ENCODE measurements at regions not wholly inside any gene's neighbourhood (a gene's known extent, or its start where the extent isn't known, plus 50 kb on each side); places are given as distances from the start of the nearest gene placed in this dataset.
"Not testable (repeated sequence)": the region's sequence is repeated elsewhere in the genome, so short reads cannot be mapped to it uniquely, and the experiment has no call there.

DNA sequence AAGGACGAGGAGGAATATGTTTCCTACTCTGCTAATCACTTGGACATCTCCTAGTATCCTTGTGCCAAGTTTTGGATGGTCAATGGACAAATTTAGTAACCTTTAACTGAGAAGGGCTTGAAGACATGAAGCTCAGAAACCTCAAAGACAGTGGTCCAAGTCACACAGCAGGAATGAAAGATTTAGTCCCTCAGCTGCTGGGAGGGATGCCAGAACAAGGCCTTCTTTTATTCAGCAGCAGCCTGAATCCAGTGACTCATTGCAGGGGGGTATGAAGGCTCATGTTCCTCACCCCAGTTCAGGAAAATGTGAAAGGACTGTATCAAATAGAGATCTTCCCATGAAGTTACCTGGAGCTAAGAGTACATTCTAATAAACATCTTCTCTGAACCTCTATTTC, 214.9 kb upstream of the UGT8 start:
- DNase-seq = no peak

DNA sequence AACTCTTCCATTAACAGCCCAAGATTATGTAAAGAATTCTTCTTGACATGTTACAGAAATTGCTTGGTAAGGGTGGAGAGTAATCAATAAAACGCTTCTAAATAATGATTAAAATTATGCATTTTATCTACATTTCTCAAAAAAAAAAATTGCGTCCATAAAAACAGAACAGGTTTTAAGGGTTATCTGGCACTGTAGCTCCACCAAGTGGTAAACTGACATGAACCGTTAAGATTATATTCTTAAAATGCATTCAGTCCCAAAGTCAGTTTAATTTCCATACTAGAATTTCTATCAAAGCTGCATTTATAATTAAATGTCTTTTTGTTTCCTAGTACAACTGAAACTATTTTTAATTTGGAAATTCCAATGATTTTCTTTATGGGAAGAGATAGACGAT, 214.0 kb upstream of the UGT8 start:
- DNase-seq = peak; percentile 17

DNA sequence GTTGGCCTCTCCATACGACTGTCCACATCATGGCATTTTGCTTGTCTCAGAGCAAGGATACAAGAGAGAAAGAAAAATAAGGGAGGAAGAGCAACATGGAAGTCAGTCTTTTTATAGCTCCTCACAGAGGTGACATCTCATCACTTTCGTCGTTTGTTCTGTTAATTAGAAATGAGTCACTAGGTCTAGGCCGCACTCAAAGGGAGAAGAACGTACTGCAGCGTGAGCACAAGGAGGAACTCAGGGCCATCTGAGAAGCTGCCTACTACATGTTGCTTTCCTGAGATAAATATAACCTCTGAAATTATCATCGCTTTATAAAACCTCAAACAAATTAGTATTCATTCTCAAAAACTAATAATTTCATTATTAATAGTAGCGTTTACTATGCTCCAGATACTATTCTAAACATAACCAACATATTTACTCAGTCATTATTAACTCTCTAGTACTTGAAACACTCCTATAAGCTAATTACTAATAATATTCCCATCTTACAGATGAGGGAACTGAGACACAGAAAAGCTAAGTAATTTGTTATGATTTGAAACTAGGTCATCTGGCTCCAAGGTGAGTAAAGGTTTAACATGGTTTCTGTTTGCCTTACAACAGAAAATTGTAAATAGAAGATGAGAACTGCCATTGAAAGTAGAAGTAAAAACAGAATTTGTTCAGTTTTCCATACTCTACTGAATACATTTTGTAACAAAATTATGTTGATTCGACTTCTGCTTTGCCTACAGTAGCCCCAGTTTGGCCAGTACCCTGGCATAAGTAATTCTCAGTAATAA, 213.2 kb upstream of the UGT8 start:
- no peak for DNase-seq

DNA sequence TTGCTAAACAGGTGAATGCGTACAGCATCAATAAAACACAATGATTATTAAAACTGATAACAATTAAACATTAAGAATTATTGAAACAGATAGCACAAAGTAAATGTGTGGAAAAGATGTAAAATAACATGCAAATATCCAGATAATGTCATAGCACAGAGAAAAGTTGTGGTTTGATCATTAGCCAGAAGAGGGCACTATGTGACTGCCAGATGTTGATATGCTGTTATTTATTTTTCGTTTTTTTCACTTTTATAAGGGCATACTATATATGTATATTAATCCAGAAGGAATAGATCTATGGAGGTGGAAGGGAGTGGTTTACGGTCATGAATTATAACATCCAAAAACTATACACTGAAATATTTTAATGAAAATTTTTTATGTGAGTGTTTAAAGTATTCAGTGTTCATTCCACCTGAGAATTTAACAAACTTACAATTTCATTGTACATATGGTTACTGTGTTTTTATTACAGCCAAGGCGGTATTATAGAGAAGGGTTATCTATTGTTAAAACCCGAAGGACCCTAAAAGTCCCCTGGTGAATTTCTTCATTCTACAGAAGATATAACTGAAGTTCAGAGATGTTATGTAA, 211.9 kb upstream of the UGT8 start:
- peak; percentile 1 for DNase-seq

DNA sequence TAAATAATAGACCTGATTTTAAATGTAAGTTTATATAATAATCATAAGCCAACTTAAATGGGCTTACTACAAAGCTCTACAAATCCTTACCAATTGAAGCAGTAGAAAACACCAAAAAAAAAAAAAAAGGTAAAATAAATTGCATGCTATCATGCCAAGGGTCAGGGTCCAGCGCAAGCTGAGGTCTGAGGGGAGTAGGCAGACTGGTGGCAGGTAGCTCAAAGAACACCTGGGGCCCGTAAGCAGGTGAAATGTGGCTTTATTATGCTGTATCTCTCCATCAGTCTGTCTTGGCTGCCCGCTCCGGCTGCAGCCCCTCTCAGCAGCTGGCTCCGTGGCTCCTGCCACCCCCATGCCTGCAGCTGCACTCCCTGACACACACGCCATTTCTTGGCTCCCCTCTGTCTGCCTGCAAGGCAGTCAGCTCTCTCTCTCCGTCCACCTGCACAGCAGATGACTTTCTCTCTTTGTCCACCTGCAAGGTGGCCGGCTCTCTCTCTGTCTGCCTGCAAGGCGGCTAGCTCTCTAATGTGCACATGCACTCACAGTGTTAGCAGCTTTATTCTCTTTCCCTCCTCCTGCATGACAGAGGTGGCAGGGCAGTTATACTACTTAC, 209.4 kb upstream of the UGT8 start:
- DNase-seq = no peak

DNA sequence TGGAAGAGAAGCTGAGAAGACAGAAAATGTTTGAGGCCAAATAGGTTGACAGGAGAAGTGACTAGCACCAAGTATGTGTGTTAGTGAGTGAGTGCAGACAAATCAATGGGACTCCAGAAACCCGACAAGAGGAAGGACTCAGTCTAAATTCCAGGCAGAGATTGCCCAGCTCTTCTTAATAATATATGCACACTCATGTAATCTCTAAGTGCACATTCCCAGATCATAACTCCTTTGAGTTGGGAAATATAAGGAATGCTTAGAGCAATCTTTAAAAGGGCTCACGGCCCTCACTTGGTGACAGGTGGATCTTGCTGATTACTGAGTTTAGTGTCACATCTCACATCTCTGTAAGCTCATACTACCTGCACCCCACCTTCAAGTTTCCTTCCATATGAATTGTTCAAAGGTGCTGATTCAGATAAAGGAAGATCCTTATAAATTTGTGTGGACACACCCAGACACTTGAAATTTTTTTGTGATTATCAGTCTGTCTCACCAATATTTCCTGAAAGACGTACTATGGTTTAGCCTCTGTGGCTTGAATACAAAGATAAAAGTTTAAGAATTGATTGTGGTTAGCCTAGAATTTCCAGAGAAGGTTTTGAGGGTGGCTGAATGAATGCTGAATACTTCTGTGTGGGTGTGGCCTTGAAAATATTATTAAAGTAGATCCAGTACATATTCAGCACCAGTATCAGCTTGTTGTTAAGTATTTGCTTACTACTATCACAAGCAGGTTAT, 205.1 kb upstream of the UGT8 start:
- DNase-seq = no peak

DNA sequence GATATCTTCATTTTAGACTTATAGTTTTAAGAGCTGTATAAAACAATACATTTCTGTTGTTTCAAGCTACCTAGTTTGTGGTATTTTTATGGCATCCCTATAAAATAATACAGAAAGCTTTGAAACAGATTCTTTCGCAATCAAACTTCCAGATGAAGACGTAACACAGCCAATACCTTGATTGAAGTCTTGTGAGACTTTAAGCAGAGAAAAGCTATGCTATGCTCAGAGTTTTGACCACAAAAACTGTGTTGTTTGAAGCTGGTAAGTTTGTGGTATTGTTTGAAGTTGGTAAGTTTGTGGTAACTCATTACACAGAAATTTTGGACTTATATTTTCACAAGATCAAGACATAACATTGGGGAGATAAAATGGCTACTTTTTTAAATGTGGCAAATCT, 201.8 kb upstream of the UGT8 start:
- DNase-seq = no peak

DNA sequence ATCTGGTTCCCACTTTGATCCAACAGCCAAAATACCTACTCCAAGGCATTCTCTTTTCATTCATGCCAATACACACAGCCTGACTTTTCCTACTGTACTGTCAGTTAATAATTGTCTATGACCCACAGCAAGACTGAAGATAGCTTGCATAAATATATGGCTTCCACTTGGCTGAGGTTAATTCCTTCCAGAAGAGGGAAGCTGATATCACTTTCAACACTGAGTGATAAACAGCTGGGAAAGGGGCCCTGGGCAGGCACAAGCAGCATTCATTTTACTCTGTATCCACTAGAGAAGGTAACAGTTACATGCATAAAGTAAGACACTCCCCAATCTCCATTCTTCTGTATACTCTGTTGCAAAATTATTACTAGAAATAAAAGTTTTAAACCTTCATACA, 200.2 kb upstream of the UGT8 start:
- no peak for DNase-seq

DNA sequence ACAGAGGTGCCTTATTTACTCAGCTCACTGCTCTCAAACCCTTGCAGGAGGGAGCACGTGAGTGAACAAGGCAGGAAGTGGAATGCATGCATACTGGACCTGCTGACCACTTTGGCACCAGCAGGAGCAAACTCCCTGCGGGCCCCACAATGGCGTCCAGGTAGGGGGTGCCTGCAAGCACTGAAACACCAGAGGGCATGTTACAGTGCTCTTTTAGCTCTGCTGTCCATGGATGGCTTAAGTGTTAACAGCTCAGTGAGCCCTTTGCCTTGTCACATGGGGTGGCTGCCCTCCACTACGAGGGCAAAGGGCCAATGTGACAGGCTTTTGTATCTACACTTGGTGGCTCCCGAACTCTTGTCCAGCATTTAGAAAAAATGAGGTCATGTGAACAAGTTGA, 199.5 kb upstream of the UGT8 start:
- DNase-seq = no peak

DNA sequence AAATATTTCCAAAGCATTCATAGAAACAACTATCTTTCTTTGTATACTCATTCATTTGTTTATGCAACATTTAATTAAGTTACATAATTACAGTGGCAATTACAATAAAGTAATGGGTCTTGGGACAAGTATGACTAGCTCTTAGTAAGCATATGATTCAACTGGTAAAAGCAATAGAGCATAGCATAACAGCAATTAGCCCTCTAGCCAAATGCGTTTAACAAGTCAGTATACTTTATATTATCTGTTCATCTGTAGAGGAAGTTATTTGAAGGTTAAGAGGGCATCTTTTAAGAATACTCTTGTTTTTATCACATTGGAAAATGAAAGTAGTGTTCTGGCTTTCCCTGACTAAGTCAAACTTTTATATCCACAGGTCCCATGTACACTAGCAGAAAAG, 198.1 kb upstream of the UGT8 start:
- DNase-seq = no peak

DNA sequence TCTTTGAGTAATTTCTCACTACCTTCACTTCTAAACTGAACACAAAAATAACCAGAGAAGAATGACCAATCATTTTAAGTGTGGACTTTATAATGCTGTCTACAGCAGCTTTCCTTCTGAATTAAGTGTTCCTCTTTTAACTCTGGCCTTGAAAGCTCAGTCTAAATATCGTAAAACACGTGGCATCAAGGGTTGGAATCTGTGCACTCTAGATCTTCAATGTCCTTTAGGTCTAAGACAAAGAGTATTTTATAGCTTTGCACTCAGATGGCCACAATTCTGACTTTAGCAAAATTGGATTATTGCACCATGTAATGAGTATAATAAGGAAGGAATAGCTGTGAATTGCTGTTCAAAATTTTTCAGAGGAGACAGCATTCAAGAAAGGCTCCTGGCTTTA, 197.1 kb upstream of the UGT8 start:
- DNase-seq = no peak

DNA sequence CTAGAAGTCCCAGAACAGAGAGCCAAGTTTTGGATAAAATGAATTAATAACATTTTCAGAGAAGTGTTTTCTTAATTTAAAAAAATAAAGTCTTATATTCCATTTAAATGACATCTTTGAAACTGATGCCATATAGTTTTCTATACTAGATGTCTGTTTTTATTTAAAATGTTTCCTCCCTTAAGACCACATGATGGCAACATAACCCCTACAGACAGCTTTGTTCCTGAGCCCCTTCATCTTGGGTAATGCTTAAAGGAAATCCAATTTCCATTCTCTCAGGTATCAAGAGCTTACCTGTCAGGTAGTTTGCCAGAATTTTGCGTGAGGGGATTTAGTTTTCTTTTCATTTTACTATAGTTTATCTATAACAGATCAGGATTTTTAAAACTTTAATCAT, 181.4 kb upstream of the UGT8 start:
- no peak for DNase-seq

DNA sequence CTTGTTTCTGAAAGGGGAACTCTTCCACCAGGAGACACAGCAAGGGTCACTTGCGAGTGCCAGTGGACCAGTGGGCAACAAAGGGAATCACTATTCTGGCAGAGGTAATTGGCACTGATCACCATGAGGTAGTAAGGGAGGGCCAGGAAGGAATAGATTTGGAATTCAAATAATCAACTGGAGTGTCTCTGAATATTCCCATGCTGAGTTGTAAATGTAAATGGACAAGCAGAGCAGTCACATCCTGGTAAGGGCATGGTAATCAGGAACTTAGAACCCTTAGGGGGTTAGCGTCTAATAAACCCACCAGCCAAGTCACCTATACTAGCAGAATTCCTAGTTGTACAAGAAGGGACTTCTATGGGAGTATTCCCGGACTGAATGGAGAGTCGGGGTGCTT, 178.5 kb upstream of the UGT8 start:
- DNase-seq = no peak

DNA sequence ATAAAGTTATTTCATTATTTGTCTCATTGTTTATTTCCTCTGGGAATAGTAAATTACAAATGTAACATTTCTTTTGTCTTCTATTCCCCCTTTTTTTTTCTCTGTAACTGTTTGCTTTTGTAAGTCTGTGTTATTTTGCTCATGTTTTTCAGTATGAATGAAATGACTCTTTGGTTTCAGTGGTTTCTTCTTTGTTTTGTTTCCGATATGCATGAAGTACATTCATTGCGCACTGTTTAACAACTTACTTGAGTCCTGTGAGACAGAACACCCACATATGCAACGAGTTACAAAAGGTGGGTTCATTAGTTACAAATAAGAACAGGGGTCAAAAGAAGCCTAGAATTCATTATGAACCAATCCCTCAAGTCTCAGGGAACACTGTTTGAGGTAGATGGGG, 175.0 kb upstream of the UGT8 start:
- no peak for DNase-seq

DNA sequence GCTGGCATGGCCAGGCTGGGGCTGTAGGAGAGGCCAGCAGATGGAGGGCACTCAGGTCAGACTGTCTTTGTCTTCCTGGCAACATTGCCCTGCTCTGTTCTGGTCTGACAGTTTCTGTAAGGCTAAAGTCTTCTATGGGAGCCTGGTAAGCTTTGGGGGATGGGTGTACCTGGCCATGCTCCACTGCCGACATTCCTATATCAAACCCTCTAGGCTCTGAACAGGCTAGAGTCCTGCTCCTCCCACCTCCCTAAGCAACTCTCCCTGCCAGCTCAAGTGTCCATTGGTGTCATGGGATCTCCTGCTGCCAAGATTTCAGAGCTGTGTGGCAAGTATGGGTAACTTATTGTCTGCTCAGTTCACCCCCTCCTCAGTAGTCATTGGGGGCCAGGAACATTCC, 163.5 kb upstream of the UGT8 start:
- DNase-seq = no peak

DNA sequence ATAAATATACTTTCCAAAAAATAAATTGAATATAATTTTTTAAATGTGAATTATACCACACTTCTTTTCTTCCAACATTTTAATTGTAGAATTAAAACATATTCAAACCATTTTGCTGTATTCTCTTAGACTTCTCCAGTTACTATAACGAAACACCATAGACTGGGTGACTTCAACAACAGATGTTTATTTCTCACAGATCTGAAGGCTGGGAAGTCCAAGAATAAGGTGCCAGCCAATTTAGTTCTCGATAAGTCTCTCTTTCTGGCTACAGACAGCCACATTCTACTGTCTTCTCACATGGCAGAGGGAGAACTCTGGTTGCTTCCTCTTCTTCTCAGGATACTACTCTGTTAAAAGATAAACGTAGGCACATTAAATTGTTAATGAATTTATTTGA, 155.8 kb upstream of the UGT8 start:
- no peak for DNase-seq

DNA sequence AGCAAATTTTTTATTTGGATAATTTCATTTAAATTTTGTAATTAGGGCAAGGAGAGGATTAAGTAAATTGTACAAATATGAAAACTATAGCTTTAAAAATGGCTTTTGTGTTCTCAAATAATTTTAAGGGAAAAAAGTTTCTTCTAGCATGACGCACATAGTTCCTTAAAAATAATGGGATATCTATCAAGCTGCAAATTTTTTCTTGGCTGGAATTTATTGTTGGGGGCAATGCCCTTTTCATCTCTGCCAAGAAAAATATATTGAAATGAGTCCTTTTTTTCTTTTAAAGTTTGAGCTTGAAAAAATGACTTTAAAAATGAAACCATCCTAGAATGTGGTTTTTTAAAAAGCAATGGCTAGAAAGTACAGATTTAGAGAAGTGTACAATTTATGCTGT, 154.4 kb upstream of the UGT8 start:
- DNase-seq = no peak

DNA sequence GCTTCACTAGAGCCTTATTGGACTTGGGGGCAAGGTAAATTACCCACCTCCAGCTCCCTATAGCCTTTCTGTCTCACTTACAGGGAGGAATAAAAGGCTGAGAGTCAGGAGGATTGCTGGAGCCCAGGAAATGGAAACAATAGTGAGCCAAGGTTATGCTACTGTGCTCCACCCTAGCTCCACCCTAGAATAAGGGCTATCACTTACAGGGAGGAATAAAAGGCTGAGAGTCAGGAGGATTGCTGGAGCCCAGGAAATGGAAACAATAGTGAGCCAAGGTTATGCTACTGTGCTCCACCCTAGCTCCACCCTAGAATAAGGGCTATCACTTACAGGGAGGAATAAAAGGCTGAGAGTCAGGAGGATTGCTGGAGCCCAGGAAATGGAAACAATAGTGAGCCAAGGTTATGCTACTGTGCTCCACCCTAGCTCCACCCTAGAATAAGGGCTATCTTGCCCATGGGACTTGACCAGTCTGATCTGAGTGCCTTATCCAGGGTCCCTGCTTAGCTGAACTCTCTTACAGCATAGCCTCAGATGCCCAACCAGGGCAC, 150.6 kb upstream of the UGT8 start:
- not testable (repeated sequence) for DNase-seq

DNA sequence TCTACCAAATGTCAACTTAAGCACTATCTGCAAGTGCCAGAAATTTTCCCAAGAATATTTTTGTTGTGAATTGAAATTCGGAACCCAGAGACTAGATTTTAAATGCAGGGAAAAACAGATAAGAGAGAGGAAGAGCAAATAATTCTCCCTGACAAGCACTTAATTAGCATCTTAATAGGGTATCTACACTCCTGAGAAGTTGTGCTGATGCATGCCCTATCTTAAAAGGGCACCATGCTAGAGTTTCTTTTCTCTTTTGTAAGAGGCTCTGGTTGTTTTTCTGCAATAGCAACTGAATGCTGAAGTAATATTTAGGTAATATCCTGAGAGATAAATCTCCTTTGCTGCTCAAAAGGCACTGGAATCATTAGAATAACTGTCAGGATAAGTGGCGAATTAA, 139.9 kb upstream of the UGT8 start:
- no peak for DNase-seq

DNA sequence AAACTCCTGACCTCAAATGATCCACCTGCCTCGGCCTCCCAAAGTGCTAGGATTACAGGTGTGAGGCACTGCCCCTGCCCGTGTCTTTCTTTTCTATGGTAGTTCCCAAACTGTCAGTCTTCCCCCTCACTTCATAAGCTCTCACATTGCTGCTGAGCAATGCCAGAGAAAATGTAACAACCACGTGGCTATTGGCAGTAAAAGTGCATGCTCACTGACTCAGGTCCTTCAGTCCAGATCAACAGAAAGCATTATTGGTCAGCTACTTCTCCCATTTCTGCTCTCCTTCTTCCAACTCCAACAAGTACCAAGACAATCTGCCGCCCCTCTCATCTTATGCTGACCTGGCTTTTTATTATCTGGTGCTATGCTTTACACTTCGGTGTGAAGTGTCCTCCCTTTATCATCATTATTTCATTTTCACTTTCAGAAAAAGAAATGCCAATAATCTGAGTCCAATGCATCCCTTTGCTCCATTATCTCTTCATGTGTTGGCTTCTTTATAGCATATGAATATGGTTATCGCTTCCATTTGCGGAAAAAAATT, 133.8 kb upstream of the UGT8 start:
- DNase-seq = no peak

DNA sequence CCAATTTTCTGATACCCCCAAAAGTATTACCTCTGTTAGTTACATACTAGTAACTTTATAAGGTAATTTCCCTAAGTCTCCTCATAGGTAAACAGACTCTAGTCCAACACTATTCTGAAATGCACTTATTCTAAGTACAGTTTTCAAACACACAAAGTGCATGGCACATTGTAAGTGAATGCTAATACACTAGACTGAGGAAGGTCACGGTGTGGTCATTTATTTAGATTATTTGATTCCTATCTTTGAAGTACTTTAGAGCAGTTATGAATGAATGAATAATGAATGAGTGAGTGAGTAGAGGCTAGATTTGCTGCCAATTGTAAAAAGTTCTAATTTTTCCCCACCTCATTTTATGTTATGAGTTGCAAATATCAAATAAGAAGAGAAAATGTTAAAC, 132.8 kb upstream of the UGT8 start:
- no peak for DNase-seq

DNA sequence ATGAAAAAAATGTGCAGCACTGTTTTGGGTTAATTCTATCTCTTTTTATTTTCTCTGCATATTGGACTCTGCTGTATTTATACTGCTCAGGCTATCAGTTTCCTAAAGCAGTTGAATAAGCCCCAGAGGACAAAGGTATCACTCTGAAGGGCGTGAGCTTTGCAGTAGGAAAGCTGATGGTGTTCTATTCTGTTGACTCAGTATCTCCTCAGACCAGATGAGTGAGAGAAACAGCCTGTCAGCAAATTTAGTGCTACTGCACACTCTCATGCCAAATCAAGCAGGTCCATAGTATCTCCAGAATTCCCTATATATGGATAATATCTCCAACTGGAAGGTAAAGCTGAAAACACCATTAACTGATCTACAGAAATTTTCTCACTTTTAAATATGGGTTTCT, 132.3 kb upstream of the UGT8 start:
- no peak for DNase-seq
